ENCODE measurements at regions not wholly inside any gene's neighbourhood (a gene's known extent, or its start where the extent isn't known, plus 50 kb on each side); places are given as distances from the start of the nearest gene placed in this dataset.

DNA sequence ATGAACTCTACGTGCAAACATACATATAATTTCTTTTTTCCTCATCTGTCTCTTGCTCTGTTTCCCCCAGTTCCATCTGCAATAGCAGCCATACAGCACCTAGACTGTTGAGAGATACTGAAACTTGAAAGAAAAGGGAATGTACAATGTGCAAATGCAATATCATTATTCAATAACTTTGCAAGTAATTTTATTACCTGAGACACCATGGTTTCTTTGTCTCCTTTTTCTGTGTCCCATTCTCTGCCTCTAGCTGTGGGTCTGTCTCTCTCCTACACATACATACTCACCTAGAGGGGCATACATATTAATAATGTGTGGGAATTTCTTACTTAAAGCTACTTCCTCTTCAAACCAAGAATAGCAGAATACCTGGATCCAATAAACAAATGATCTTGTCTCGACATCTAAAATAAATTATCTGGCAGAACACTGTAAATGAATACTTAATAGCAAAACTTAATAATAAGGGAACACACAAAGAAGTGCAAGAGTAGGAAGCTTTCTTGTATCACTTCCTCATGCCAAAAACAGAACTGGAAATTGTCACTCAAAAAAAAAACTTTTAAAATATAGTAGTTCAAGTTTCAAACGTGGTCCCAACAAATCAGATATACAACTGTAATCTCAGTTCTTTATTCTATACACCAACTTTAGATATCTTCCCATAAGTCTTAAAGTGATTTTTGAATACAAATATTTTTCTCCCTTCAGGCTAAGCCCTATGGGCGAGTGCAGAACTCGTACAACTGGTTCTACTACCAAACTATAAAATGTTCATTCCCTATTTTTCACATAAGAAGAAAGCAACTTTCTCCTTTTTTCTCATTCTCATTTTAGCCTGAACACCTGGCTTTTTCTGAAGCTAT is 194.6 kb downstream of the NRIP1 start:
- no peak for DNase-seq (ENCODE audit: low read depth, low spot score)

- DNase-seq (ENCODE audit: low read depth, low spot score): no peak
Observed at GRCh38 chr21:14866859-14867765, 197.7 kb downstream of the NRIP1 start.

DNA sequence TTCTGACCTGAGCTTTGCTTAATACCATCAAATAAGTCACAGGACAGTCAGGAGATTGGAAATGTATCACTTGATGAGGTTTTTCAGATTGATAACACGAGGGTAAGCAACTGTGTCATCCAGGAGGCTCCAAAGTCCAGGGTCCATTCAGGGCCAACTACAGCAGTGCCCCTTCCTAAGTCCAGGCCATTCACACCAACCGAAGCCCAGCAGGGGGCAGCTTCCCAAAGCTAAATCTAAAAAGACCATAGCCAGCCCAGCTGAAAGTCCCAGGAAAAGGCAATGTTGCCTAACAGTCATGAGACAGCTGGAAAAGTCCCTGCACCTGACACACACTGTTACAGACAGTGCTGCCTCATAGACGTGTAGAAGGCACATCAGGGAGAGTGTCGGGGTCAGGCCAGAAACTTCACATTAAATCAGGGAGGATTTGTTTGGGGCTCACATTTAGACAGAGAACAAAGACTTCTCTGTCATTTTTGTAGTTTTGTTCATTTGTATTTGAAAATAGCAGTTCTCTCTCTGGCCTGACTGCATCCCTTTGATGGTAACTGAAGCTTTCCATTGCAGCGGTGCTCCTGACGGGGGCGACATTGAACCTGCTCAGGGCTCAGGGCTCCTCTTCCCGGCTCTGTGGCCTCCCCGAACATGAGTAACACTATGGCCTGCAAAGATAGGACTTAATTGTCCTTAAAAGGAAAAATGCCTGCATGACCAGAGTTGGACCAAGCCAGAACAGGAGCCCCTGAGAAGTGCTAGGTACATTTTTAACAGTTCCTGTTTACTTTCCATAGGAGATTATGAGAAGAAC is 200.4 kb downstream of the NRIP1 start:
- DNase-seq (ENCODE audit: low read depth, low spot score): peak; percentile 87

- no peak for DNase-seq (ENCODE audit: low read depth, low spot score)
Observed at GRCh38 chr21:14863745-14864210, 201.0 kb downstream of the NRIP1 start.

- no peak for DNase-seq (ENCODE audit: low read depth, low spot score)
Observed at GRCh38 chr21:14862794-14863720, 201.7 kb downstream of the NRIP1 start.

DNA sequence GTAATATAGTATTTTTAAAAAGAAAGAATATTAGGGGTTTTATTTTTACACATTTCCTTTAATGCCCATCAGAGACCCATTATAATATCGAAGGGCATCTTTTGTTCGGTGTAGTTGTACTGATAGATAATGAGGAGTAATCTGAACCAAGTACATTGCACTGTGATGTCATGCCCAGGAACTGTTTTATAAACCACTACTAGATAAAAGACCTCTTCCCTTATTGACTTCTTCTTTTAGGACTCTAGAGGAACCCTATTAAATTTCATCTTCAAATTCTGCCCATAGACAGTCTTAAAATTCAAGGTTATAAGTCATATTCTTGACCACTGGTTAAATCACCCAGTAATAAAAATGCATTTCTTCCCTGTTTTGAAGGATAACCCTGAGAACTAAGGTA is 206.5 kb downstream of the NRIP1 start:
- DNase-seq (ENCODE audit: low read depth, low spot score): no peak

- no peak for DNase-seq (ENCODE audit: low read depth, low spot score)
Observed at GRCh38 chr21:14857529-14857928, 207.3 kb downstream of the NRIP1 start.

- DNase-seq (ENCODE audit: low read depth, low spot score): no peak
Observed at GRCh38 chr21:14850394-14850793, 214.4 kb downstream of the NRIP1 start.

DNA sequence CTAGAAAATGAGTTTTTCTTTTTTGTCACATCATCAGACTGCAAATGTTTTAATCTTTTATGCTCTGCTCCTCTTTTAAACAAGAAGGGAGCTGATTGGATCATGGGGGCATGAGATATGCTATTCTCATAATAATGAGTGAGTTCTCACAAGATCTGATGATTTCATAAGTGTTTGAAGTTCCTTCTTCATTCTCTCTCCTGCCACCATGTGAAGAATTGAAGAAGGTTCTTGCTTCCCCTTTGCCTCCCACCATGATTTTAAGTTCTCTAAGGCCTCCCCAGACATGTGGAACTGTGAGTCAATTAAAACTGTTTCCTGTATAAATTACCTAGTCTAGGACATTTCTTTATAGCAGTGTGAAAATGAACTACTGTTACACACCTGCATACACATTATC is 218.2 kb downstream of the NRIP1 start:
- no peak for DNase-seq (ENCODE audit: low read depth, low spot score)

DNA sequence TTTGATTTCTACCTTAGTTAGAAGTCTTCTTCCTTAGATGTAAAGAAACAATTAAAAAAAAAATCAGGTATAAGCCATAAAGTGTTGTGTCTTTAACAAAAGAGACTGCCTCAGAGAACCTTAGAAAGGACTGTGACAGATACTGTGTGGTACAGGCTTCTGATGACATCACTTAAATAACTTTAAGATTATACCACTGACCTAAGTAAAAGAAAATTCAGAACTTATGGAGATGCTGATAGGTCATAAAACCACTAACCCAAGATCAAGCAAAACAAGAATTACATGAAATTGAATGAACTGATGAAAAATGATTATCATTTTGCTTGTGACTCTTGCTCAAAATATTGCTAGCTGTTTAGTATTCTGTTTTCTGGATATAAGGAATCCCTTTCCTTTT is 220.8 kb downstream of the NRIP1 start:
- no peak for DNase-seq (ENCODE audit: low read depth, low spot score)

DNA sequence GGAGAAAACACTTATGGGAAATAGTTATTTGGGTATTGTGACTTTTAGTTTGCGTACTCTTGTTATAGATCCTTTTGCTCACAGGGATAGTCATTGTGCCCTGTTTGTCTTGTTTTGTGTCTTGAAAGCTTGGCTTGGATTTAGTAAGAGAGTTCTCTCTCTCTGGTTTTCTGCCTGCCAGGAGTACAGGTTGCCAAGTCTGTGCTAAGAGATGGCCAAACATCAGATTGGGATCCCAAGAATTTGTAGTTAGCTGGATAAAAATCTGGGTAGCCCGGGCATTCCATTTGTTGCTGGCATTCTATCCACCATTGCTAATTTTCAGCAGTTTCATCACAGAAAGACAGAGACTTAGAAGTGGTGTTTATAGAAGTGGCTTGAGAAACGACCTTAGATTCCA is 222.2 kb downstream of the NRIP1 start:
- no peak for DNase-seq (ENCODE audit: low read depth, low spot score)

- no peak for DNase-seq (ENCODE audit: low read depth, low spot score)
Observed at GRCh38 chr21:14841511-14842472, 223.0 kb downstream of the NRIP1 start.

- no peak for DNase-seq (ENCODE audit: low read depth, low spot score)
Observed at GRCh38 chr21:14838400-14838799, 226.4 kb downstream of the NRIP1 start.

DNA sequence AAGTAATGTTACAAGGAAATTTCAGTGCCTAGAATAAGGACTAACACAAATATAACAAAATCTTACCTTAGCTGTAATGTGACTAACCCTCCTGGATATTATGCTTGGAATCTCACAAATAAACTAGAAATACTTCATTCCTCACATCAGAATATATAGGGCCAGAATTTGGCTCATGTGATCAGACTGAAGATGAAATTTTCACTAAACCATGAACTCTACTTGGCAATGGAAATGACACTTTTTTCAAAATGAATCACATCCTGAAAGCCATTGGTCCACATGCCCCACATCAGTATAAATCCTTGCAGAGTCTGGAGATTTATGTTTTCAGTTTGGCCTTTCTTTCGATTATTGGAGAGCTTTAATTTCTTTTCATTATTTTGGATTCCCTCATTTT is 227.8 kb downstream of the NRIP1 start:
- no peak for DNase-seq (ENCODE audit: low read depth, low spot score)

DNA sequence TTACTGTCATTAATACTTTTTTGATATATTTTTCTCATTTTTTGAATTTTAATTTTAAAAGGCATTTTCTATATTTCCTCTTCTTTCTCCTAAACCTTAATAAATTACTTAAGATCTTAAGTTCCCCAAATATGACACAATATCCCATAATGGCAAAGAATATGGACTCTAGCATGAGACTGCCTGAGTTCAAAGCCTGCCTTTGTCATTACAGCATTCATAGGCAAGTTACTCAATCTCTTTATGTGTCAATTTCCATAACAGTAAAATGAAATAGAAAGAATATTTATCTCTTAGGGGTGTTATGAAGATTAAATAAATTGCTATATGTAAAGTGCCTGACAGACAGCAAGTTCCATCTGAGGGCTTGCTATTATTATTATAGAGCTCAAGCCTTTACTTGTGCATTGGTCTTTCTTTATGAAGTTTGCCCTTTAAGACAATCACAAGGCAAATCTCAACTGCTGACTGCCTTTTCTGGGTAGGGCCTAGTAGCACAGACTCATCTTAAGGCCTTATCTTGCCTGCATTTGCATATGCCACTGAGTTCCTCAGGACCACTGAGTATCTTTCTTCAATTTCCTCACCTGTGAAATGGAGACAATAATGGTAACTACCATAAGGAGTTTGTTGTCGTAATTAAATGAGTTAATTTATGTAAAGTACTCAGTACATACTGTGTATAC is 231.0 kb downstream of the NRIP1 start:
- no peak for DNase-seq (ENCODE audit: low read depth, low spot score)

DNA sequence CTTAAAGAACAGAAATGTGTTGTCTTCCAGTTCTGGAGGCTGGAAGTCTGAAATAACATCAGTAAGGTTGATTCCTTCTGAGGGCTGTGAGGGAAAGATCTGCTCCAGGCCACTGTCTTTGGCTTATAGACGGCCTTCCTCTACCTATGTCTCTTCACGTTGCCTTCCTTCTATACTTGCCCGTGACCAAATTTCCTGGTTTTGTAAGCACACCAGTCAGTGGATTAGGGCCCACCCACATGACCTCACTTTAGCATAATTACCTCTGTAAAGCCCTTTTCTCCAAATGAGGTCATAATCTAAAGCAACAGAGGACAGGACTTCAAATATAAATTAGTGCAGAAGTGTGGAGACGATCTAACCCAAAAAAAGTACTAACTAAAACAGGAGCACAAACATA is 231.6 kb downstream of the NRIP1 start:
- no peak for DNase-seq (ENCODE audit: low read depth, low spot score)

DNA sequence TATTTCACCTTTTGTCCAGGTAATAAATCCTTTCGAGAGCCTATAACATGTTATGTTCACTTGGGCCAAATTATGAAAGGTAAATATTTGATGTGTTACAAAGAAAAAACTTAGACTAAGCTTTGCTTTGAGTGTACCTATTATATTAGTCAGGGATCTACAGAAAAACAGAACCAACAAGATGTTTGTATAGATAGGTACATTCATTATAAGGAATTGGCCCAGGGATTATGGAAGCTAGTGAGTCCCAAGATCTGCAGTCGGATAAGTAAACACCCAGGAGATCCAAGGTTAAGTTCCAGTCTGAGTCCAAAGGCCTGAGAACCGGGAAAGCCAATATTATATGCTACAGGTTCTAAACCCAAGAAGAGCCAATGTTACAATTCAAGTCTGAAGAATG is 234.5 kb downstream of the NRIP1 start:
- no peak for DNase-seq (ENCODE audit: low read depth, low spot score)

- DNase-seq (ENCODE audit: low read depth, low spot score): no peak
Observed at GRCh38 chr21:14829685-14830084, 235.1 kb downstream of the NRIP1 start.

- no peak for DNase-seq (ENCODE audit: low read depth, low spot score)
Observed at GRCh38 chr21:14827468-14827867, 237.3 kb downstream of the NRIP1 start.

All from ELF-1 (cell line).